Loucy (cell line): ENCODE measurements at regions not wholly inside any gene's neighbourhood (a gene's known extent, or its start where the extent isn't known, plus 50 kb on each side); places are given as distances from the start of the nearest gene placed in this dataset.
"Not testable (repeated sequence)": the region's sequence is repeated elsewhere in the genome, so short reads cannot be mapped to it uniquely, and the experiment has no call there.

ENCODE experiments used
- CTCF ChIP-seq: fragments of 200-600 bp; sonication (generic); conservative IDR thresholded peaks from 2 replicates; pipeline ENCODE4 v1.5.1; 2014; ENCODE audit warnings: mild to moderate bottlenecking, antibody characterized with exemption, low read length
- EZH2phosphoT487 ChIP-seq: fragments of 200-600 bp; IDR thresholded peaks from 2 replicates; pipeline ENCODE4 v1.6.1; 2018; ENCODE audit warnings: antibody characterized with exemption, mild to moderate bottlenecking, moderate library complexity, borderline replicate concordance

- not testable (repeated sequence) for TF ChIP-seq CTCF, EZH2phosphoT487
These were observed 51.2 kb upstream of the PDPR start for GRCh38 chr16:70062947-70063346.
